CD8-positive, alpha-beta memory T cell (primary cell): ENCODE measurements at regions not wholly inside any gene's neighbourhood (a gene's known extent, or its start where the extent isn't known, plus 50 kb on each side); places are given as distances from the start of the nearest gene placed in this dataset.
"Not testable (repeated sequence)": the region's sequence is repeated elsewhere in the genome, so short reads cannot be mapped to it uniquely, and the experiment has no call there.

Experiments
- CTCF ChIA-PET: fragments of 350-600 bp; sonication (Branson Sonifier 250); formaldehyde crosslinking; loops from one replicate; lab custom pipeline; 2021; ENCODE audit warnings: antibody characterized with exemption; lab: Charles Lee
- POLR2A ChIA-PET: fragments of 350-600 bp; sonication (Branson Sonifier 250); formaldehyde crosslinking; loops from one replicate; lab custom pipeline; 2021; ENCODE audit warnings: antibody characterized with exemption; lab: Charles Lee
- DNase-seq, 5 donors: peaks; one replicate each; pipeline versions ENCODE4 v3.0.0 to v3.0.0-alpha.2; 2020 to 2022; ENCODE audit warnings: mixed read lengths in 1 of 5
- H3K27ac ChIP-seq: one replicate; pipeline ENCODE4 v1.7.0; 2013; ENCODE audit warnings: low read depth, mild to moderate bottlenecking, low read length, moderate library complexity
- H3K27me3 ChIP-seq: 2 replicates; pipeline ENCODE4 v1.7.0; 2013; ENCODE audit warnings: low read length, mild to moderate bottlenecking; ENCODE audit not compliant: insufficient read depth, poor library complexity, severe bottlenecking
- H3K36me3 ChIP-seq: 2 replicates; pipeline ENCODE4 v1.7.0; 2013; ENCODE audit warnings: mild to moderate bottlenecking, low read length, moderate library complexity; ENCODE audit not compliant: insufficient read depth
- H3K4me1 ChIP-seq: 2 replicates; pipeline ENCODE4 v1.7.0; 2013; ENCODE audit warnings: mild to moderate bottlenecking, low read length, moderate library complexity; ENCODE audit not compliant: insufficient read depth
- H3K4me3 ChIP-seq: 2 replicates; pipeline ENCODE4 v1.7.0; 2013; ENCODE audit warnings: mild to moderate bottlenecking, low read length
- H3K9me3 ChIP-seq: 2 replicates; pipeline ENCODE4 v1.7.0; 2013; ENCODE audit warnings: mild to moderate bottlenecking, low read length
- H3K27ac Mint-ChIP-seq, 8 donors: one replicate each; pipeline ENCODE4 v1.8.0; 2020 to 2021; ENCODE audit warnings: mixed read lengths in 8 of 8, mild to moderate bottlenecking in 6 of 8, inconsistent platforms in 3 of 8, moderate library complexity in 3 of 8
- H3K27me3 Mint-ChIP-seq, 2 donors: one replicate each; pipeline ENCODE4 v1.8.0; 2020 to 2021; ENCODE audit warnings: mixed read lengths in 2 of 2, mild to moderate bottlenecking in 1 of 2, moderate library complexity in 1 of 2
- H3K36me3 Mint-ChIP-seq, 3 donors: one replicate each; pipeline ENCODE4 v1.8.0; 2020 to 2021; ENCODE audit warnings: mixed read lengths in 3 of 3, inconsistent platforms in 1 of 3, mild to moderate bottlenecking in 1 of 3
- H3K4me1 Mint-ChIP-seq, 3 donors: one replicate each; pipeline ENCODE4 v1.8.0; 2020 to 2021; ENCODE audit warnings: mixed read lengths in 3 of 3, inconsistent platforms in 1 of 3, mild to moderate bottlenecking in 1 of 3
- H3K4me3 Mint-ChIP-seq, 7 donors: one replicate each; pipeline ENCODE4 v1.8.0; 2020 to 2021; ENCODE audit warnings: mixed read lengths in 7 of 7, mild to moderate bottlenecking in 6 of 7, moderate library complexity in 4 of 7, inconsistent platforms in 2 of 7
- H3K9me3 Mint-ChIP-seq, 5 donors: one replicate each; pipeline ENCODE4 v1.8.0; 2020 to 2022; ENCODE audit warnings: mixed read lengths in 5 of 5, mild to moderate bottlenecking in 3 of 5, moderate library complexity in 2 of 5, inconsistent platforms in 1 of 5

GRCh38 chr2:215548714-215549113, 112.8 kb upstream of the FN1 start:
- Mint-ChIP-seq H3K9me3 (peaks cover 0 to 1% (median 0%) of the 10 kb centered on the region in 5 donors), H3K27ac (no peak overlapping the region), H3K27me3 (peaks cover 0 to 2% of the 10 kb centered on the region in 2 donors), H3K4me1 (no peaks in the 10 kb centered on the region), H3K36me3 (no peaks in the 10 kb centered on the region), H3K4me3 (no peak overlapping the region)
- no peak for DNase-seq
- no peaks in the 10 kb centered on the region for H3K36me3 ChIP-seq
- H3K9me3 ChIP-seq, result no peaks in the 10 kb centered on the region
- POLR2A ChIA-PET, result no interaction called here
- H3K4me3 ChIP-seq, result no peak overlapping the region
- no peaks in the 10 kb centered on the region for H3K4me1 ChIP-seq
- CTCF ChIA-PET, result interaction anchor here (1.6 kb wide), 1 partner anchor 9 kb away, joined by 3 read pairs; no protein-coding TSS in a partner anchor
- H3K27ac ChIP-seq, result no peak overlapping the region
- no peaks in the 10 kb centered on the region for H3K27me3 ChIP-seq

- no peak overlapping the region for H3K4me3 Mint-ChIP-seq
- H3K27ac Mint-ChIP-seq, result no peak overlapping the region
- no peaks in the 10 kb centered on the region for H3K27me3 Mint-ChIP-seq
- H3K4me1 ChIP-seq, result no peaks in the 10 kb centered on the region
- POLR2A ChIA-PET, result no interaction called here
- H3K36me3 Mint-ChIP-seq, result no peaks in the 10 kb centered on the region
- H3K4me3 ChIP-seq, result no peak overlapping the region
- no peaks in the 10 kb centered on the region for H3K36me3 ChIP-seq
- peaks cover 0 to 1% (median 0%) of the 10 kb centered on the region in 5 donors for H3K9me3 Mint-ChIP-seq
- CTCF ChIA-PET, result no interaction called here
- H3K9me3 ChIP-seq, result no peaks in the 10 kb centered on the region
- no peaks in the 10 kb centered on the region for H3K4me1 Mint-ChIP-seq
- H3K27me3 ChIP-seq, result no peaks in the 10 kb centered on the region
- no peak for DNase-seq
- no peak overlapping the region for H3K27ac ChIP-seq
These were observed 106.8 kb upstream of the FN1 start for GRCh38 chr2:215542690-215543089.

- Histone ChIP-seq H3K27me3 (no peaks in the 10 kb centered on the region), H3K9me3 (no peaks in the 10 kb centered on the region), H3K27ac (no peak overlapping the region), H3K36me3 (no peaks in the 10 kb centered on the region), H3K4me1 (no peaks in the 10 kb centered on the region), H3K4me3 (no peak overlapping the region)
- ChIA-PET POLR2A (no interaction called here), CTCF (no interaction called here)
- peaks cover 0 to under 1% (median 0%) of the 10 kb centered on the region in 5 donors for H3K9me3 Mint-ChIP-seq
- no peak overlapping the region for H3K27ac Mint-ChIP-seq
- no peak overlapping the region for H3K4me3 Mint-ChIP-seq
- no peaks in the 10 kb centered on the region for H3K36me3 Mint-ChIP-seq
- H3K27me3 Mint-ChIP-seq, result no peaks in the 10 kb centered on the region
- H3K4me1 Mint-ChIP-seq, result no peaks in the 10 kb centered on the region
- no peak for DNase-seq
These were observed 104.8 kb upstream of the FN1 start for GRCh38 chr2:215540658-215541057.

- Mint-ChIP-seq H3K27ac (no peak overlapping the region), H3K36me3 (no peaks in the 10 kb centered on the region), H3K4me3 (no peak overlapping the region), H3K27me3 (no peaks in the 10 kb centered on the region), H3K4me1 (no peaks in the 10 kb centered on the region), H3K9me3 (peaks cover 0 to 12% (median 4%) of the 10 kb centered on the region in 5 donors)
- H3K4me1 ChIP-seq, result no peaks in the 10 kb centered on the region
- ChIA-PET POLR2A (no interaction called here), CTCF (no interaction called here)
- H3K4me3 ChIP-seq, result no peak overlapping the region
- H3K27ac ChIP-seq, result no peak overlapping the region
- H3K9me3 ChIP-seq, result no peaks in the 10 kb centered on the region
- no peaks in the 10 kb centered on the region for H3K27me3 ChIP-seq
- no peaks in the 10 kb centered on the region for H3K36me3 ChIP-seq
- DNase-seq, result no peak
These were observed 101.7 kb upstream of the FN1 start for GRCh38 chr2:215537611-215538010.

GRCh38 chr2:215536510-215536909, 100.6 kb upstream of the FN1 start:
- Mint-ChIP-seq H3K27ac (no peak overlapping the region), H3K4me3 (no peak overlapping the region), H3K27me3 (no peaks in the 10 kb centered on the region), H3K36me3 (no peaks in the 10 kb centered on the region), H3K9me3 (peaks cover 0 to 12% (median 4%) of the 10 kb centered on the region in 5 donors), H3K4me1 (no peaks in the 10 kb centered on the region)
- ChIA-PET POLR2A (no interaction called here), CTCF (no interaction called here)
- DNase-seq, result no peak
- H3K4me1 ChIP-seq, result no peaks in the 10 kb centered on the region
- H3K36me3 ChIP-seq, result no peaks in the 10 kb centered on the region
- no peaks in the 10 kb centered on the region for H3K9me3 ChIP-seq
- H3K27me3 ChIP-seq, result no peaks in the 10 kb centered on the region
- no peak overlapping the region for H3K27ac ChIP-seq
- H3K4me3 ChIP-seq, result no peak overlapping the region

DNA sequence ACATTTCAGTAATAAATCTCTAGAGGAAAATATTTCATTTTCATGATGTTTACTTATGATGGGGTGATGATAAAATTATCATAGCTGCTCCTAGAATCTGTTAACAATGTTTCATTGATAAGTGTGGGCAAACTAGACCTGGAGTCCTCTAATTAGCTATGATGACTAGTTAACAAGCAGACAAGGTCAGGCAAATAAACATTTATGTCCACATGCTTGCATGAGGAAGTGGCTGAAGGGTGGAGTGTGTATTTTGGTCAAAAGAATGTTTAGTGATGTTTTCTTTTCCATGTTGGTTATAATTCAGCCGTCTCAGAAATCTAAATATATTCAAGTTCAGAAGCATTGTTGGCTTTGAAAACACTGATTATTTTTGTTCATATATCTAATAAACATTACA, 99.9 kb upstream of the FN1 start:
- Histone ChIP-seq H3K27ac (no peak overlapping the region), H3K4me3 (no peak overlapping the region), H3K9me3 (no peaks in the 10 kb centered on the region), H3K36me3 (no peaks in the 10 kb centered on the region), H3K27me3 (no peaks in the 10 kb centered on the region), H3K4me1 (no peaks in the 10 kb centered on the region)
- Mint-ChIP-seq H3K4me1 (no peaks in the 10 kb centered on the region), H3K27me3 (no peaks in the 10 kb centered on the region), H3K9me3 (peaks cover 0 to 12% (median 4%) of the 10 kb centered on the region in 5 donors), H3K4me3 (no peak overlapping the region), H3K27ac (no peak overlapping the region), H3K36me3 (no peaks in the 10 kb centered on the region)
- CTCF ChIA-PET, result no interaction called here
- no peak for DNase-seq
- POLR2A ChIA-PET, result no interaction called here

- no peak for DNase-seq
- Mint-ChIP-seq H3K4me1 (no peaks in the 10 kb centered on the region), H3K36me3 (no peaks in the 10 kb centered on the region), H3K27ac (no peak overlapping the region), H3K9me3 (peaks cover 0 to 12% (median 4%) of the 10 kb centered on the region in 5 donors), H3K27me3 (no peaks in the 10 kb centered on the region), H3K4me3 (no peak overlapping the region)
- CTCF ChIA-PET, result no interaction called here
- Histone ChIP-seq H3K36me3 (no peaks in the 10 kb centered on the region), H3K4me1 (no peaks in the 10 kb centered on the region), H3K27ac (no peak overlapping the region), H3K27me3 (no peaks in the 10 kb centered on the region), H3K9me3 (no peaks in the 10 kb centered on the region), H3K4me3 (no peak overlapping the region)
- POLR2A ChIA-PET, result no interaction called here
These were observed 99.3 kb upstream of the FN1 start for GRCh38 chr2:215535125-215535668.

GRCh38 chr2:215533716-215534115, 97.8 kb upstream of the FN1 start:
- POLR2A ChIA-PET, H3K27me3 Mint-ChIP-seq, H3K36me3 ChIP-seq, H3K4me1 ChIP-seq, H3K9me3 ChIP-seq, H3K27me3 ChIP-seq, H3K27ac Mint-ChIP-seq, H3K4me3 Mint-ChIP-seq, H3K27ac ChIP-seq, CTCF ChIA-PET, DNase-seq, H3K36me3 Mint-ChIP-seq, H3K4me3 ChIP-seq, H3K4me1 Mint-ChIP-seq: not testable (repeated sequence)
- peaks cover 0 to 12% (median 4%) of the 10 kb centered on the region in 5 donors for H3K9me3 Mint-ChIP-seq
